Transverse colon (tissue), 4 donors: ENCODE measurements at regions not wholly inside any gene's neighbourhood (a gene's known extent, or its start where the extent isn't known, plus 50 kb on each side); places are given as distances from the start of the nearest gene placed in this dataset.

Experiments
- DNase-seq: peaks from one replicate; pipeline ENCODE4 v3.0.0-alpha.2; 2019
- H3K27ac ChIP-seq, 4 donors: fragments of 200-600 bp; sonication (generic); 2 replicates each; pipeline ENCODE4 v1.5.1; 2016 to 2018; ENCODE audit warnings: inconsistent platforms in 4 of 4
- H3K27me3 ChIP-seq: fragments of 200-600 bp; sonication (generic); 2 replicates; pipeline ENCODE4 v1.5.1; 2017; ENCODE audit warnings: inconsistent platforms
- H3K36me3 ChIP-seq, 4 donors: fragments of 200-600 bp; sonication (generic); 2 replicates each; pipeline ENCODE4 v1.5.1; 2017 to 2019; ENCODE audit warnings: inconsistent platforms in 4 of 4
- H3K4me1 ChIP-seq, 4 donors: fragments of 200-600 bp; sonication (generic); 2 replicates each; pipeline ENCODE4 v1.5.1; 2017 to 2020; ENCODE audit warnings: inconsistent platforms in 4 of 4
- H3K4me3 ChIP-seq, 4 donors: fragments of 200-600 bp; sonication (generic); 1 replicate in 1 of 4; 2 replicates in 3 of 4; pipeline versions ENCODE4 v1.5.1 to v1.6.1; 2017 to 2019; ENCODE audit warnings: inconsistent platforms in 4 of 4
- H3K9me3 ChIP-seq, 2 donors: fragments of 200-600 bp; sonication (generic); 2 replicates each; pipeline ENCODE4 v1.5.1; 2017 to 2019; ENCODE audit warnings: inconsistent platforms in 2 of 2
- CTCF ChIP-seq, 5 experiments: fragments of 200-600 bp in 3 of 5; fragments of 450-650 bp in 2 of 5; sonication (generic) in 3 of 5; IDR thresholded peaks; 1 replicate in 2 of 5; 2 replicates in 3 of 5; pipeline ENCODE4 v1.5.1; 2016 to 2017; ENCODE audit warnings: antibody characterized with exemption in 5 of 5, inconsistent platforms in 3 of 5, mild to moderate bottlenecking in 2 of 5, moderate library complexity in 1 of 5
- EP300 ChIP-seq: sonication (generic); formaldehyde crosslinking; IDR thresholded peaks from one replicate; pipeline ENCODE4 v1.6.1; 2017; ENCODE audit warnings: antibody characterized with exemption, low read depth
- POLR2A ChIP-seq: fragments of 450-650 bp; IDR thresholded peaks from one replicate; pipeline ENCODE4 v1.6.1; 2016; ENCODE audit warnings: antibody characterized with exemption, mild to moderate bottlenecking, moderate library complexity
- POLR2AphosphoS5 ChIP-seq, 3 donors: sonication (generic); formaldehyde crosslinking; IDR thresholded peaks; one replicate each; pipeline ENCODE4 v1.6.1; 2016; ENCODE audit warnings: antibody characterized with exemption in 3 of 3
- WGBS, 2 donors: methylation state at CpG; one replicate each; pipeline ENCODE4 v1.1.5; 2018; ENCODE audit warnings: low coverage in 1 of 2; 5-methylcytosine and 5-hydroxymethylcytosine counted together
- in situ Hi-C, 4 donors: fragments of 200-750 bp; cut with MboI; loops; one replicate each; pipeline versions ENCODE4 v1.15.0 to v1.15.1; 2017; ENCODE audit warnings: low sequenced_read_pairs in 3 of 4, low pct_ligation_motif_present in 1 of 4, low pct_unique_long_range_greater_than_20kb in 1 of 4
- intact Hi-C: fragments of 100-400 bp; cut with DNase I; formaldehyde crosslinking; loops from one replicate; pipeline ENCODE4 v1.15.1; 2023; ENCODE audit warnings: low total_unique reads

DNA sequence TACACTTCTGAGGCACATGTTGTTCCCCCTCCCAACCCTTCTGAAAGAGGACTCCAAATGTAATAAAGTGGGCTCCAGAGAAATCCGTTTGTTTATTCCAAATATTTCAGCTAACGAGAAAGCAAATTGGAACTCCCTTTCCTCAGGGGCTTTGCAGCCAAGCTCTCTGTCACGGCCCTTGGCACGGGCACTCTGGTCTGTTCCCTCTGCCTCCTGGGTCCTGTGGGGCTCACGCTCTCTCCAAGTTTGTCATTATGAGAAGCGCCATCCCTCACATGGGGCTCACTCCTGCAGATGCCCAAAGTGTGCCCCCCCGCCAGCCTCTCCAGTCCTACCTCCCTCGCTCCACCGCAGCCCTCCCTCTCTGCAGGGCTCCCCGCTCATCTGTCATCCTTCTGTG is 125.4 kb upstream of the POU2AF2 start:
- H3K27me3 ChIP-seq = no peaks in the 10 kb centered on the region
- no peaks in the 10 kb centered on the region for H3K36me3 ChIP-seq
- WGBS, 2 donors = 76 to 82% methylated on average over 4 to 10 of the region's 10 CpGs
- no peak for TF ChIP-seq CTCF (IDR thresholded peaks at IDR 0.05)
- no peak for TF ChIP-seq POLR2A
- TF ChIP-seq POLR2AphosphoS5 (IDR thresholded peaks at IDR 0.05) = no peak
- TF ChIP-seq EP300 = no peak
- intact Hi-C loops = no loop called here
- H3K27ac ChIP-seq = no peak overlapping the region
- no peak overlapping the region for H3K4me3 ChIP-seq
- no peaks in the 10 kb centered on the region for H3K9me3 ChIP-seq
- H3K4me1 ChIP-seq = no peaks in the 10 kb centered on the region
- in situ Hi-C loops = no loop called here
- DNase-seq = no peak

DNA sequence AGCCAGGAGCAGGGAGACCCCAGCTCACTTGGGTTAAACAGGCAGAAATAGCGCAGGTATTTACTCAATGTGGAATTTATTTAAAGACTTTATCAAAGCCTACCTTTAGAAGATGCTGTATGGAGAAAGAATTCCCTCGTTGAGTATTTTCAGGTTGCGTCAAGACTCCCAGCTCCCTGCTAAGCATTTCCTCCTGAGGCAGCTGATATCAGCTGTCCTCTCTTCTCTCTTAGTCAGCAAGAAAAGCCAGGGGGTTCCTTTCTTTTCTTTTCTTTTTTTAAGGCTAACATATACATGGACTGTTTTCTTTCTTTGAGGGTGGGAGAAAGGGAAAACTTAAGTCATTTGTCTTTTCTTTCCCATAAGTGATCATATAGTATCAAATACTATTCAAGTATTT is 125.8 kb upstream of the POU2AF2 start:
- DNase-seq = no peak
- H3K4me1 ChIP-seq = no peaks in the 10 kb centered on the region
- no peaks in the 10 kb centered on the region for H3K9me3 ChIP-seq
- H3K36me3 ChIP-seq = no peaks in the 10 kb centered on the region
- no peak overlapping the region for H3K27ac ChIP-seq
- TF ChIP-seq POLR2A (no peak), EP300 (no peak), POLR2AphosphoS5 (IDR thresholded peaks at IDR 0.05) (no peak), CTCF (IDR thresholded peaks at IDR 0.05) (no peak)
- H3K27me3 ChIP-seq = no peaks in the 10 kb centered on the region
- no peak overlapping the region for H3K4me3 ChIP-seq
- WGBS, 2 donors = 67 to 84% methylated on average over 2 to 3 of the region's 3 CpGs
- intact Hi-C loops = no loop called here
- in situ Hi-C loops = no loop called here

GRCh38 chr11:111115890-111116289 is 129.6 kb upstream of the POU2AF2 start:
- no peak overlapping the region for H3K4me3 ChIP-seq
- intact Hi-C loops = no loop called here
- no peak overlapping the region for H3K27ac ChIP-seq
- H3K36me3 ChIP-seq = no peaks in the 10 kb centered on the region
- no peaks in the 10 kb centered on the region for H3K27me3 ChIP-seq
- no peaks in the 10 kb centered on the region for H3K4me1 ChIP-seq
- WGBS, 2 donors = 44 to 50% methylated on average over 1 of the region's 1 CpG
- TF ChIP-seq CTCF (IDR thresholded peaks at IDR 0.05) = no peak
- no peaks in the 10 kb centered on the region for H3K9me3 ChIP-seq
- in situ Hi-C loops = no loop called here
- DNase-seq = no peak

- TF ChIP-seq EP300 = no peak
- no peak for TF ChIP-seq POLR2A
- TF ChIP-seq CTCF (IDR thresholded peaks at IDR 0.05) = no peak
- no peak for TF ChIP-seq POLR2AphosphoS5 (IDR thresholded peaks at IDR 0.05)
- H3K4me3 ChIP-seq = no peak overlapping the region
- no peaks in the 10 kb centered on the region for H3K36me3 ChIP-seq
- H3K4me1 ChIP-seq = no peaks in the 10 kb centered on the region
- in situ Hi-C loops (no loop called here), intact Hi-C loops (no loop called here)
- H3K9me3 ChIP-seq = no peaks in the 10 kb centered on the region
- H3K27ac ChIP-seq = no peak overlapping the region
- no peaks in the 10 kb centered on the region for H3K27me3 ChIP-seq
- no peak for DNase-seq
Measured at GRCh38 chr11:111114091-111114490, 131.4 kb upstream of the POU2AF2 start.
